ENCODE measurements at regions not wholly inside any gene's neighbourhood (a gene's known extent, or its start where the extent isn't known, plus 50 kb on each side); places are given as distances from the start of the nearest gene placed in this dataset.

DNA sequence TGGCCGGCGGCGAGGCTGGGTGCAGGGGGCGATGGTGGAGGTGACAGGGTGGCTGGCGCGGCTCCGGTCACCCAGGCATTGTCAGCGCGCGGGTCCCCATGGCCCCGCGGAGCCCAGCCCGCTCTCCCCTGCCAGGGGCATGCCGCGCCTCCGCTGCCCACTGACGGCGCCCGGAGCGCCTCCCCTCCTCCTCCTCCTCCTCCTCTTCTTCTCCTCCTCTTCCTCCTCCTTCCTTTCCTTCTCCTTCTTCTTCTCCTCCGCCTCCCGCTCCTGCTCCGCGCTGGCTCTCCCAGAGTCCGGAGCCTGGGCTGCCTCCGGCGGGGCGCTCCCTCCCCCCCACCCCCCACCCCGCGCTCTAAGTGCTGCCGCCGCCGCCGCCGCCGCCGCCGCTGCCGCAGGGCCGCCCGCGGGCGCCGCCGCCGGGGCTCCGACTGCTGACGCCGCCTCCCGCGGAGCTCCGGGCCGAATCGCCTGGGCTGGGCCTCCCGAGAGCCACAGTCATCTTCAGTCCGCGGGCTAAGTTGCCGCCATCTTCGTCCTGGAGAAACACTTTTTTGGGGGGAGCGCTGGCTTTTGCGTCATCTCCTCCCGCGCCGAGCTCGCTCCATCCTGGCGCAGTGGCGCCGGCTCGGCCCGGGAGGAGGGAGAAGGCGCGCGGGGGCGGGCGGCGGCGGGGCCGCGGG, 348.3 kb downstream of the LIG4 start:
- TF ChIP-seq, protein P1, sequence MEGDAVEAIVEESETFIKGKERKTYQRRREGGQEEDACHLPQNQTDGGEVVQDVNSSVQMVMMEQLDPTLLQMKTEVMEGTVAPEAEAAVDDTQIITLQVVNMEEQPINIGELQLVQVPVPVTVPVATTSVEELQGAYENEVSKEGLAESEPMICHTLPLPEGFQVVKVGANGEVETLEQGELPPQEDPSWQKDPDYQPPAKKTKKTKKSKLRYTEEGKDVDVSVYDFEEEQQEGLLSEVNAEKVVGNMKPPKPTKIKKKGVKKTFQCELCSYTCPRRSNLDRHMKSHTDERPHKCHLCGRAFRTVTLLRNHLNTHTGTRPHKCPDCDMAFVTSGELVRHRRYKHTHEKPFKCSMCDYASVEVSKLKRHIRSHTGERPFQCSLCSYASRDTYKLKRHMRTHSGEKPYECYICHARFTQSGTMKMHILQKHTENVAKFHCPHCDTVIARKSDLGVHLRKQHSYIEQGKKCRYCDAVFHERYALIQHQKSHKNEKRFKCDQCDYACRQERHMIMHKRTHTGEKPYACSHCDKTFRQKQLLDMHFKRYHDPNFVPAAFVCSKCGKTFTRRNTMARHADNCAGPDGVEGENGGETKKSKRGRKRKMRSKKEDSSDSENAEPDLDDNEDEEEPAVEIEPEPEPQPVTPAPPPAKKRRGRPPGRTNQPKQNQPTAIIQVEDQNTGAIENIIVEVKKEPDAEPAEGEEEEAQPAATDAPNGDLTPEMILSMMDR (IDR thresholded peaks at IDR 0.05): no peak
- no peak for TF ChIP-seq POLR2A (IDR thresholded peaks at IDR 0.05)
